D341Med (cell line): ENCODE measurements at regions not wholly inside any gene's neighbourhood (a gene's known extent, or its start where the extent isn't known, plus 50 kb on each side); places are given as distances from the start of the nearest gene placed in this dataset.

ENCODE experiments used
- DNase-seq: peaks from one replicate; pipeline ENCODE4 v3.0.0; 2012; ENCODE audit warnings: low spot score

GRCh38 chr3:157807280-157807679 is 298.9 kb downstream of the SHOX2 start:
- DNase-seq: no peak

GRCh38 chr3:157805538-157805937 is 300.7 kb downstream of the SHOX2 start:
- DNase-seq: no peak

DNA sequence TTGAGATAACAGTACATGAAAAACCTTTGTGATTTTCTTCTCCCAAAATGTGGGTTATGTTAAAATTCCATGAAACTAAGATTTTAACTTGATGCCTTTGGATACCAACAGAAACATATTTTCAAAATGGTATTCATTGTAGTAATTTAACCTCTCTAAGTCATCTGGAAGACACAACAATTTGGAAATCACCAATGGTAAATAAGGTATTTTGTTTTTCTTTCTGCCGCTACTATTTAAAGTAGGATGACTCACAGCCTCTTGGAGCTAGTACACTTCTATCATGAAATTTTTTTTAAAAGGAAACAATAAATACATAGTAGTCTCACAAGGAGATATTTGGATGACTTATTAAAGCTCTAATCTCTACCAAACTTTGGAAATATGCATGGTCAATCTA is 291.6 kb upstream of the VEPH1 start:
- DNase-seq: no peak

DNA sequence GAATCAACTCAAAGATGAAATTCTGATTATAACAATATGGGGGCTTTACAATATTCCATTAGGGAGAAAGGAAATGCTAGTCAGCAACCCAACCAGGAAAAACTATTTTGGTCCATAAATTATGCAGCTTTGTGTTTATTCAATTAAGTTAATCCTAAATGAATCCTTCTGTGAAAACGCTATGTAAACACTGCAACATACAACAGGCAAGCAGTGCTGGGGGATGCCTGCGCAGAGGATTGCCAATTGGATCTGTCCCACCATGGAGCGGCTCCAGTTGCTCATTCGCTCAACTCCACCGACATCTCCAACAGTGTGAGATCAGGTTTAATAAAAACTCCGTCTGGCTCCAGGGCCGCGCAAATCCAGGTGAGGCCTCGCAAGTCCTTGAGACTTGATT is 290.5 kb upstream of the VEPH1 start:
- no peak for DNase-seq

- no peak for DNase-seq
Measured at GRCh38 chr3:157789162-157789561, 285.9 kb upstream of the VEPH1 start.

- DNase-seq: no peak
Measured at GRCh38 chr3:157786618-157787017, 283.4 kb upstream of the VEPH1 start.

- DNase-seq: no peak
Measured at GRCh38 chr3:157786211-157786610, 283.0 kb upstream of the VEPH1 start.

DNA sequence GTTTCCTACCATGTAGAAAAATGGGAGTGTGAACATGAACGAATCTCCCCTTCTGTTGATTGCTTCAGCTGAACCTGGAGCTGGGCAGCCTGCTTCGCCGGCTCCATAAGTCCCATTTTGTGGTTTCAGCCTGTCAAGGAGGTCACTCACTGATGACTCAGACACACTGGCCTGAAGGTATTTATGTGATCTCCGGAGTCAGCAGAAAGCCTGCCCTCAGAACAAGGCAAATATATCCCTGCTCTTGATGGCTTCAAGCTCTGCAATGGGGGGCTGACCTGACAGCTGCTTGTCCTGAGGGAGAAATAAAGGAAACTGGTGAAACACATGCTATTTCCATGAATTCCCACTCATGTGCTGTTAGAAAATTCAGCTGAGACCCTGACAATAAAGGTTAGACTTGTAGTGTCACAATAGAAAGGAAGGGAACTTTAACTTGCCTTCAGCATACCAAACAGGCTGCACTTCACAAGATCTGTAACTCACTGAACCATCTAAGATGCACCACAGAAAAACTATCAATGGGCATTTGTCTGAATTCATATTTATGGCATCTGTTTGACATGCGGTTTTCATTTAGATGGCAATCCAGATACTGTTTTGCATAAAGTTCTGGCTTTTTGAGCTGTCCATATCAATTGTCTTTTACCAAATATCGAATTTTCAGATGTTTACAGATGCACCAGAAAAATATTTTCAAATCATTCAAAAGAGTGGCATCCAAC is 282.0 kb upstream of the VEPH1 start:
- DNase-seq: no peak

DNA sequence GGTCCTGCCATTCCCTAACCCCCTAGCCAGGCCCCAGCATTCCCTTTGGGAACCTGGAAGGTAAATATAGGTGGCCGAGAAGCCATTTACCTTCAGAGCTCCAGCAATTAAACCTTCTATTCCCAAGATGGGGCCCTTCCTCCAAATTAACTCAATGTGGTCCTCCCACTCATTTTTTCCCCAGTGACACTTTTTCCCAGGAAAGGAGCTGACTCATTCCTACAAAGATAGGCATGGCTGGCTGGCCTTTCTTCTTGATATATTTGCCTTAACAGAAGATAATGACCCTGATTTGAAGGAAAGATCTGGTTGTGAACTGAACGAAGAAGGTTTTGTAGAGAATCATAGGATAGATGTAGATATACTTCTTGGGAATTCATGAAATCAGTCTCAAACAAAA is 279.0 kb upstream of the VEPH1 start:
- no peak for DNase-seq

DNA sequence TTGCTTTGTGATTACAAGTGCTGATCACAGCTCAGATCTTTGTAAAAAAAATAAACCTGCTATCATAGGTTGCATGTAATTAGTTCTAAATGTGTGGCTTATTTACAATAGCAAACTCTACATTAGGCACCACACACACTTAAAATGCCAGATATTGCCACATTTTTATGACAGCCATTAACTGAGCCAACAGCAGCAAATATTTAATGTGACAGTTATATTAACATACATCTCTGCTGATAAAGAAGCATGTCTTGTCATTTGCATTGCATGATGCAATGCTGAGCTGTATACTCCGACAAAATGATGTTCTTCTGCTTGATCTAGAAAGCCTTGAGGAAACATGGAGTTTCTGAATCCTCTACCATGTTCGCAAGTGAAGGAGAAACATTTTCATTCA is 273.6 kb upstream of the VEPH1 start:
- DNase-seq: no peak

DNA sequence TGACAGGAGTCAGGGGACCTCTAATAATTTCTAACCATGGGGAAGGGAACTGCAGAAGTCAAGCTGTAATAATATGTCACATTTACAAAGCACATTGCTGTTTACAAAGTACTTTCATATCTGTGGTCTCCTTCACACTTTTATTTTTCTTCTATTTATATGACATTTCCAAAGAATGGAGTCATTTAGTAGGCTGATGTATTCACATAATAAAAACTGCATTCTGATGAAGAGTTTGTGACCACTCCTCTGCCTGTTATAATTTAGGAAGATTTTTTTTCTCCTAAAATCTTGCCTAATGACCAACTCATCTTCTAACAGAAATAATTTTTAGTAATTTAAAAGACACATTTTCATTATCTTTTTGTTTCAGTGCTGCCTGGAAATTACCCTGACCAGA is 272.2 kb upstream of the VEPH1 start:
- DNase-seq: no peak

DNA sequence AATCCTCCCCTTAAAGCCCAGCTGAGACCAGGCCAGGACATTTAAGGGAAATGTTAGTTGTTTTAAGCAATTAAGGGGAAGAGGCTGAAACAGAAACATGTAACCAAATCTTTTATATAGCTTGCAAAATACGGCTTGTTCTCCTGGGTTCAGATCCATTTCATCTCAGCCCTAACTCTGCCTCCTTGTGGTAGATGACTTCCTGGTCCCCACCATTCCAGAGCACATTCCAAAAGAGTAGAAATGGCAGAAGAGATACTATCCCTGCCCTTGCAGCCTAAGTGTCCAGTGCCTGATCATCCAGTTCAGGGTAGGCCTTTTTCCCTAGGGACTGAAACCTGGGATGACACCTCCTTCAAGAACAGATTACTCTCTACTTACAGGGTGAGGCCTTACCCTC is 266.2 kb upstream of the VEPH1 start:
- no peak for DNase-seq

DNA sequence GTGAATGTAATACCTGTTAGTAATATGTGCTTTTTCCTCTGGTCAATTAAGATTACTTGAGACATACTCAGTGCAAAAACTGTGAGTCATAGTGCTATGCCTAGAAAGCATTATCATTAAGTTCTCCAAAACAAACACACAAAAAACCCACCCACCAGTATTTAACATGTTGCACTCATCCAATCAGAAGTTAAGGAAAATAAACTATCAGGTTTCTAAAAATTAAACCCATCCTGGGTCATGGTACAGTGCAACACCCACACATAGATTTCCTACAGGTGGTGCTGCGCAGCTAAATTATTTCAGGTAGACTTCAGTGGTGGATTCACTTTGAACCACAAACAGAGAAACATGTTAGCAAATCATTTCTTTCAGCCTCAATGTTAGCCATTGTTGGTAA is 264.4 kb upstream of the VEPH1 start:
- DNase-seq: no peak

- DNase-seq: no peak
Measured at GRCh38 chr3:157763644-157764043, 260.4 kb upstream of the VEPH1 start.

GRCh38 chr3:157759311-157759710 is 256.1 kb upstream of the VEPH1 start:
- no peak for DNase-seq

GRCh38 chr3:157755233-157755632 is 252.0 kb upstream of the VEPH1 start:
- no peak for DNase-seq

GRCh38 chr3:157754451-157754850 is 251.2 kb upstream of the VEPH1 start:
- no peak for DNase-seq

DNA sequence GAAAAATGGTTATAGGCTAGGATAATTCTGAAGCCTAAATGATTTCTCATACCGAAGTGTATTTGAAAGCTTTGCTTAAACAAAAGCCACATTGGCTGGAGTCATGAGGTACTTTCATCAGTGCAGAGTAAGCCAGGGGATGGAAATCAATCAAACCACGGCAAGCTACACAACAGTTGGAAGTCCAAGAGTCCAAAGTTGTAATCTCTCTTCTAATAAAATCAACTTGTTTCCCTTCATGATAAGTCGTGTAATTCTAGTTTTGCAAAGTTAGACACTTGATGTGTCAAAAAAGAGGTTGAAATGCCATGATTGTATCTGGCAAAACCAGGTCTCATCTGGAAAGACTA is 250.5 kb upstream of the VEPH1 start:
- no peak for DNase-seq

DNA sequence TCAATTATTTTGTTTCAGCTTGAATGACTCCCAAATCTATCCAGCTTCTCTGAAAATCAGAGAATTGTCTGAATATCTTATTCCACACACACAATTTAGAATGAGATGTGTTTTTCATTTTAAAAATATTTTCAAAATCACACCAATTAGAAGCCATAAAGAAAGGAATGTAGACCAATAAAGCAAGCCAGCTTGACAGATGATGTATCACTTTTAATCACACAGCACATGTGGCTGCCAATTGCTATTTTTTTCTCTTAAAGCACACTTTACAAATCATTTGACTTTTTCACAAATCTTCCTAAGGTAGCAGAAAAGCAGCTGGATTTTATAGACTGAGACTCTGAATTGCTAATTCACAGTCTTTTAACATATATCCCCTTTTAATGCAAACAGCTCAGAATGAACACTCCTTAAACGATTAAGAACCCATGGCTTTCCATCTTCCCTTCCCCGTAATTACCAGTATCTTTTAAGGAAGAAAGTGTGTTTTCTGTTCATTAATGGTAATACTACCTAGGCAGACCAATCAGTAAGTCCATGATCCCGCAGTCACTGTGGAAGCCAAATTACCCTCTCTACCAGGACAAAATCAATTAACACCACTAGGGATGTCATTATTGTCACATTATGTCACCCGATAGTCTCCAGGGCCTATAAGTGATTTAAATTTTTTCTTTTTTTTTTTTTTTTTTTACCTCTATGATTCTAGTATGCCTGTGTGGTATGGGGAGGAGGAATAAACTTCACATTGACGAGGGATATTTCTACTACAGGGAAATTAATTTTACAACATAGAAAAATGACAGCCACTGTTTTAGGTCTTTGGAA is 250.0 kb upstream of the VEPH1 start:
- DNase-seq: no peak

- no peak for DNase-seq
Measured at GRCh38 chr3:157752554-157752953, 249.3 kb upstream of the VEPH1 start.

- no peak for DNase-seq
Measured at GRCh38 chr3:157751386-157751785, 248.2 kb upstream of the VEPH1 start.

DNA sequence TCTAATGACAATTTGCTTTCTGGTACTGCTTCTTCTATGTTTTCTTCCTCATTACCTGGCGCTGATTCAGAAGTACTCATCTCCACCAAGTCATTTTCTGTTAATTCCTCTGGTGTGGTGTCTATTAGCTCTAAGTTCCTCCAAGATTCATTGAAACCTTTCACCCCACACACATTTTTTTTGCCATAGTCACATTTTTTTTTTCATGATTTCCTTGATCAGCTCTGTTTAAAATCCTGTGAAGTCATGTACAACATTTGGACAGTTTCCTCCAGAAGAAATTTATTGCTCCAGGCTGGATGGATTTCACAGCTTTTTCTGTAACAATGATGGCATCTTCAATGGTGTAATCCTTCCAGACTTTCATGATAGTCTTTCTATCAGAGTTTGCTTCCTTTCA is 243.2 kb upstream of the VEPH1 start:
- DNase-seq: no peak

DNA sequence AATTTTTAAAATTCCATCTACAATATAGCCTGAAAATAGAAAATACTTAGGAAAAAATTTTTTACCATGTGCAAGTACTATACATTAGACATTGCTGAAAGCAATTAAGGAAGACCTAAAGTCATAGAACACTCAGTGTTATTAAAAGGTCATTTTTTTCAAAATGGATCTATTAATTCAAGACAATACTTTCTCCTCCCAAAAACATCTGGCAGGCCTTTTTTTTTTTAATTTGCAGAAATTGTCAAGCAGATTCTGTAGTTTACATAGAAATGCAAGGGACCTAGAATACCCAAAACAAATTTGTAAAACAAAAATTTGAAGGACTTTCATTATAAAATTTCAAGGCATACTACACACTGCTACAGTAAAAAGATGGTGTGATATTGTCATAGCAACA is 238.4 kb upstream of the VEPH1 start:
- no peak for DNase-seq

DNA sequence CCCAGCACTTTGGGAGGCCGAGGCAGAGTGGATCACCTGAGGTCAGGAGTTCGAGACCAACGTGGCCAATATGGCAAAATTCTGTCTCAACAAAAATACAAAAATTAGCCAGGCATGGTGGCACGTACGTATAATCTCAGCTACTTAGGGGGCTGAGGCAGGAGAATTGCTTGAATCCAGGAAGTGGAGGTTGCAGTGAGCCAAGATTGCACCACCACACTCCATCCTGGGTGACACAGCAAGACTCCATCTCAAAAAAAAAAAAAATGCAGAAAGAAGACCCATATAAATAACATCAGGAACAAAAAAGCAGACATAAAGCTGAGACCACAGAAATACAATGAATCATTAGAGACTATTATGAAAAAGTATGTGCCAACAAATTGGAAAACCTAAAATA is 235.2 kb upstream of the VEPH1 start:
- no peak for DNase-seq
